Body of pancreas (tissue), 4 donors: ENCODE measurements at regions not wholly inside any gene's neighbourhood (a gene's known extent, or its start where the extent isn't known, plus 50 kb on each side); places are given as distances from the start of the nearest gene placed in this dataset.

Source experiments
- POLR2A ChIP-seq, 3 donors: fragments of 450-650 bp; IDR thresholded peaks; one replicate each; pipeline ENCODE4 v1.6.1; 2016; ENCODE audit warnings: antibody characterized with exemption in 3 of 3, mild to moderate bottlenecking in 2 of 3
- TF ChIP-seq, protein P1 (sequence below), 7 experiments: fragments of 450-650 bp in 4 of 7; fragments of 200-600 bp in 3 of 7; sonication (generic) in 3 of 7; IDR thresholded peaks; one replicate each; pipeline ENCODE4 v1.5.1; 2016 to 2019; ENCODE audit warnings: antibody characterized with exemption in 7 of 7

DNA sequence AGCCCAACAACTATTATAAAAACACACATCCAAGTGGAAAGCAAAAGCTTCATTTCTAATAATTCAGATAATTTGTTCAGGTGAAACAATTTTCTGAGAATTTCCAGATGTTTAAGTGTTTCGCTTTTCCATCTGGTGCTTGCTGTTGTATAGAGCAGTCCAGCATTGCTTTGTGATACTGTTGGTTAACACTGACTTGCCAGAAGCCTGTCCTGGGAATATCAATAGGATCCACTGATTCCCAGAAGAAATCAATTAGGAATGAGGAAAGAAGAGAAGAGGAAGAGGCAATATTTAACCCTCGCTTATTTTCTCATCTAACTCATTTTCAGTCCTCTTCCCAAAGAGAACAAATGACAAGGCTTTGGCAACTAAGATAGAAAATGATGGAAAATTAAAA, 94.9 kb upstream of the DDIT4L start:
- TF ChIP-seq, protein P1, sequence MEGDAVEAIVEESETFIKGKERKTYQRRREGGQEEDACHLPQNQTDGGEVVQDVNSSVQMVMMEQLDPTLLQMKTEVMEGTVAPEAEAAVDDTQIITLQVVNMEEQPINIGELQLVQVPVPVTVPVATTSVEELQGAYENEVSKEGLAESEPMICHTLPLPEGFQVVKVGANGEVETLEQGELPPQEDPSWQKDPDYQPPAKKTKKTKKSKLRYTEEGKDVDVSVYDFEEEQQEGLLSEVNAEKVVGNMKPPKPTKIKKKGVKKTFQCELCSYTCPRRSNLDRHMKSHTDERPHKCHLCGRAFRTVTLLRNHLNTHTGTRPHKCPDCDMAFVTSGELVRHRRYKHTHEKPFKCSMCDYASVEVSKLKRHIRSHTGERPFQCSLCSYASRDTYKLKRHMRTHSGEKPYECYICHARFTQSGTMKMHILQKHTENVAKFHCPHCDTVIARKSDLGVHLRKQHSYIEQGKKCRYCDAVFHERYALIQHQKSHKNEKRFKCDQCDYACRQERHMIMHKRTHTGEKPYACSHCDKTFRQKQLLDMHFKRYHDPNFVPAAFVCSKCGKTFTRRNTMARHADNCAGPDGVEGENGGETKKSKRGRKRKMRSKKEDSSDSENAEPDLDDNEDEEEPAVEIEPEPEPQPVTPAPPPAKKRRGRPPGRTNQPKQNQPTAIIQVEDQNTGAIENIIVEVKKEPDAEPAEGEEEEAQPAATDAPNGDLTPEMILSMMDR (IDR thresholded peaks at IDR 0.05): no peak
- no peak for TF ChIP-seq POLR2A (IDR thresholded peaks at IDR 0.05)
